Mesendoderm (in vitro differentiated cells): ENCODE measurements at regions not wholly inside any gene's neighbourhood (a gene's known extent, or its start where the extent isn't known, plus 50 kb on each side); places are given as distances from the start of the nearest gene placed in this dataset.

Source experiments
- DNase-seq: peaks from one replicate; pipeline ENCODE4 v3.0.0; 2013
- H2AK5ac ChIP-seq: 2 replicates; pipeline ENCODE4 v1.6.1; 2013; ENCODE audit warnings: low read length, inconsistent platforms
- H2BK120ac ChIP-seq: 2 replicates; pipeline ENCODE4 v1.6.1; 2013; ENCODE audit warnings: low read depth, mild to moderate bottlenecking, low read length, moderate library complexity, mixed read lengths
- H2BK15ac ChIP-seq: replicated peaks from 2 replicates; pipeline ENCODE4 v1.6.1; 2013; ENCODE audit warnings: low read depth, mild to moderate bottlenecking, moderate library complexity
- H2BK5ac ChIP-seq: 2 replicates; pipeline ENCODE4 v1.6.1; 2013; ENCODE audit warnings: low read length, inconsistent platforms
- H3K18ac ChIP-seq: 2 replicates; pipeline ENCODE4 v1.6.1; 2013; ENCODE audit warnings: mild to moderate bottlenecking, low read length, mixed read lengths
- H3K23ac ChIP-seq: one replicate; pipeline ENCODE4 v1.6.1; 2013; ENCODE audit warnings: low read length
- H3K27ac ChIP-seq: 2 replicates; pipeline ENCODE4 v1.5.1; 2013; ENCODE audit warnings: low read depth, mild to moderate bottlenecking, inconsistent platforms, low read length, moderate library complexity
- H3K27me3 ChIP-seq: 2 replicates; pipeline ENCODE4 v1.6.1; 2013; ENCODE audit warnings: low read length, control low read depth, mild to moderate bottlenecking, inconsistent platforms; ENCODE audit not compliant: insufficient read depth, poor library complexity
- H3K36me3 ChIP-seq: 2 replicates; pipeline ENCODE4 v1.6.1; 2013; ENCODE audit warnings: low read length, inconsistent platforms; ENCODE audit not compliant: control insufficient read depth, insufficient read depth
- H3K4ac ChIP-seq: one replicate; pipeline ENCODE4 v1.6.1; 2013; ENCODE audit warnings: low read depth, mild to moderate bottlenecking, low read length, moderate library complexity
- H3K4me1 ChIP-seq: 2 replicates; pipeline ENCODE4 v1.6.1; 2013; ENCODE audit warnings: low read depth, low read length, inconsistent platforms; ENCODE audit not compliant: control insufficient read depth
- H3K4me2 ChIP-seq: 2 replicates; pipeline ENCODE4 v1.6.1; 2013; ENCODE audit warnings: low read length
- H3K4me3 ChIP-seq: 2 replicates; pipeline ENCODE4 v1.5.1; 2013; ENCODE audit warnings: mild to moderate bottlenecking, low read length
- H3K56ac ChIP-seq: one replicate; pipeline ENCODE4 v1.6.1; 2013; ENCODE audit warnings: low read length
- H3K79me1 ChIP-seq: 2 replicates; pipeline ENCODE4 v1.6.1; 2013; ENCODE audit warnings: low read length, inconsistent platforms
- H3K79me2 ChIP-seq: 2 replicates; pipeline ENCODE4 v1.6.1; 2013; ENCODE audit warnings: mild to moderate bottlenecking, low read length; ENCODE audit not compliant: control insufficient read depth, insufficient read depth
- H3K9ac ChIP-seq: 2 replicates; pipeline ENCODE4 v1.6.1; 2013; ENCODE audit warnings: low read length, inconsistent platforms
- H4K5ac ChIP-seq: one replicate; pipeline ENCODE4 v1.6.1; 2013; ENCODE audit warnings: low read length
- H4K8ac ChIP-seq: one replicate; pipeline ENCODE4 v1.6.1; 2013; ENCODE audit warnings: low read depth, mild to moderate bottlenecking, control low read depth, low read length, moderate library complexity
- WGBS: extraction: QIAGEN DNeasy Blood & Tissue Kit; methylation state at CpG from one replicate; pipeline ENCODE4 v1.1.7; 2013; ENCODE audit warnings: low lambda C conversion rate, missing lambda C conversion rate; ENCODE audit not compliant: insufficient coverage; ENCODE audit errors: extremely low coverage; 5-methylcytosine and 5-hydroxymethylcytosine counted together

- H3K4me2 ChIP-seq, result no peak overlapping the region
- DNase-seq, result no peak
- H2BK5ac ChIP-seq, result no peak overlapping the region
- peaks cover 2% of the 10 kb centered on the region for H3K4me1 ChIP-seq
- no peak overlapping the region for H2BK15ac ChIP-seq
- H3K56ac ChIP-seq, result no peak overlapping the region
- H3K23ac ChIP-seq, result no peak overlapping the region
- no peak overlapping the region for H4K5ac ChIP-seq
- no peak overlapping the region for H3K4ac ChIP-seq
- no peak overlapping the region for H3K18ac ChIP-seq
- H4K8ac ChIP-seq, result no peak overlapping the region
- H2BK120ac ChIP-seq, result no peak overlapping the region
- H2AK5ac ChIP-seq, result no peak overlapping the region
- no peaks in the 10 kb centered on the region for H3K79me1 ChIP-seq
- no peaks in the 10 kb centered on the region for H3K27me3 ChIP-seq
- no peak overlapping the region for H3K27ac ChIP-seq
- no peak overlapping the region for H3K9ac ChIP-seq
- H3K79me2 ChIP-seq, result no peaks in the 10 kb centered on the region
- no peaks in the 10 kb centered on the region for H3K36me3 ChIP-seq
- H3K4me3 ChIP-seq, result no peak overlapping the region
- no CpG with 5 or more reads among the region's 7 CpGs for WGBS
Observed at GRCh38 chr3:193827040-193827669, 234.1 kb downstream of the OPA1 start.

DNA sequence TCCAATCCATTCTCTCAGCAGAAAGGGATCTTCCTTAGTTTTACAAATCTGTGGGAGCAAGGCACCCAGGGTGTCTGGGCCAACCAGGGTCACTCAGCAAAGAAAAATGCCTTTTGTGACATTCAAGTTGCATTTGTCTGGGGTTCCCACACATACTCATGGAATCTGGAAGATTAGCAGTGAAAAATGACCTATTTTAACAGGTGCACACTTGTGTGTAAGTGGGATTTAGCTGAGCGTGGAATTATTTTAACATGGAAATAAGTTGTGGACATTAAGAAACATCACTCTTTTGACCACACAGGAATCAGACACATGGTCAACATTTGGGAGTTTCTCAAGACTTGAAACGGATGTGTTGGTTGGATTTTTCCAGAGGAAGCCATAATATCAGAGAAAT lies 234.9 kb downstream of the OPA1 start:
- Histone ChIP-seq H3K27me3 (no peaks in the 10 kb centered on the region), H2AK5ac (no peak overlapping the region), H3K27ac (no peak overlapping the region), H2BK15ac (no peak overlapping the region), H3K4me1 (peaks cover 2% of the 10 kb centered on the region), H2BK120ac (no peak overlapping the region), H3K4ac (no peak overlapping the region), H4K8ac (no peak overlapping the region), H3K18ac (no peak overlapping the region), H3K4me2 (no peak overlapping the region), H4K5ac (no peak overlapping the region), H3K79me2 (no peaks in the 10 kb centered on the region), H3K56ac (no peak overlapping the region), H3K79me1 (no peaks in the 10 kb centered on the region), H3K9ac (no peak overlapping the region), H3K36me3 (no peaks in the 10 kb centered on the region), H2BK5ac (no peak overlapping the region), H3K23ac (no peak overlapping the region), H3K4me3 (no peak overlapping the region)
- DNase-seq, result no peak
- no CpG with 5 or more reads among the region's 2 CpGs for WGBS

GRCh38 chr3:193828477-193828876 lies 235.5 kb downstream of the OPA1 start:
- H3K9ac ChIP-seq, result no peak overlapping the region
- peaks cover 2% of the 10 kb centered on the region for H3K4me1 ChIP-seq
- no peak overlapping the region for H2BK120ac ChIP-seq
- no peaks in the 10 kb centered on the region for H3K79me2 ChIP-seq
- H3K23ac ChIP-seq, result no peak overlapping the region
- no peak overlapping the region for H3K27ac ChIP-seq
- no peaks in the 10 kb centered on the region for H3K27me3 ChIP-seq
- no peak overlapping the region for H3K4me3 ChIP-seq
- no CpG with 5 or more reads among the region's 6 CpGs for WGBS
- H4K8ac ChIP-seq, result no peak overlapping the region
- no peak overlapping the region for H3K4ac ChIP-seq
- DNase-seq, result no peak
- no peak overlapping the region for H2BK15ac ChIP-seq
- H2BK5ac ChIP-seq, result no peak overlapping the region
- H2AK5ac ChIP-seq, result no peak overlapping the region
- H3K36me3 ChIP-seq, result no peaks in the 10 kb centered on the region
- no peak overlapping the region for H3K18ac ChIP-seq
- no peak overlapping the region for H3K56ac ChIP-seq
- H3K79me1 ChIP-seq, result no peaks in the 10 kb centered on the region
- H4K5ac ChIP-seq, result no peak overlapping the region
- no peak overlapping the region for H3K4me2 ChIP-seq

GRCh38 chr3:193829781-193830180 lies 236.8 kb downstream of the OPA1 start:
- H4K5ac ChIP-seq, result no peak overlapping the region
- H3K79me2 ChIP-seq, result no peaks in the 10 kb centered on the region
- peak; percentile 52 for DNase-seq
- H3K9ac ChIP-seq, result no peak overlapping the region
- no peak overlapping the region for H2BK5ac ChIP-seq
- H3K4me1 ChIP-seq, result peaks cover 2% of the 10 kb centered on the region
- no peak overlapping the region for H2AK5ac ChIP-seq
- H3K4ac ChIP-seq, result no peak overlapping the region
- H3K4me2 ChIP-seq, result no peak overlapping the region
- H2BK120ac ChIP-seq, result no peak overlapping the region
- H3K36me3 ChIP-seq, result no peaks in the 10 kb centered on the region
- H2BK15ac ChIP-seq, result no peak overlapping the region
- H3K27me3 ChIP-seq, result no peaks in the 10 kb centered on the region
- no peak overlapping the region for H3K27ac ChIP-seq
- H3K18ac ChIP-seq, result no peak overlapping the region
- H3K23ac ChIP-seq, result no peak overlapping the region
- H3K79me1 ChIP-seq, result no peaks in the 10 kb centered on the region
- H3K56ac ChIP-seq, result no peak overlapping the region
- no peak overlapping the region for H3K4me3 ChIP-seq
- no CpG with 5 or more reads among the region's 5 CpGs for WGBS
- no peak overlapping the region for H4K8ac ChIP-seq

DNA sequence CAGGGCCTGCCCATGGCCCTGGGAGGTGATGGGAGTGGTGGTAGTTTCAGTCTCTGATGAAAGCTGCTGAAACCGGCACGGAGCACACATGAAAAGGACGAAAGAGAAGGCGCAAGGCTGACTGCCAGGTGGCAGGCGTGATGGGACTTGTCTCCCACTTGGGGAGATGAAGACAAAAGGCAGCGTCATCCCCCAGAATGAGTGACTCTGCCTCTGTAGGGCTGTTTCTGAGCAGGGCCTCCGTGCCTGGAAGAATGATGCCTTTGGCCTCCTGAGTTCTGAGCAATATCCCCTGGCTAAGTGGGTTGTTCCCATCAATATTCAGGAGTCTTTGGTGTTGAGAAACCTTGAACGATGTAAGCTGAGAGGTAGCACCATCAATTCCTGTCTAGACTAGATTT lies 237.8 kb downstream of the OPA1 start:
- H3K56ac ChIP-seq, result peak overlapping the region; percentile 5
- no peaks in the 10 kb centered on the region for H3K36me3 ChIP-seq
- no peak for DNase-seq
- no peak overlapping the region for H2BK15ac ChIP-seq
- H3K4ac ChIP-seq, result no peak overlapping the region
- H3K4me3 ChIP-seq, result no peak overlapping the region
- no peaks in the 10 kb centered on the region for H3K79me2 ChIP-seq
- no peaks in the 10 kb centered on the region for H3K79me1 ChIP-seq
- no peak overlapping the region for H3K23ac ChIP-seq
- no peak overlapping the region for H2BK120ac ChIP-seq
- no CpG with 5 or more reads among the region's 8 CpGs for WGBS
- H3K4me2 ChIP-seq, result no peak overlapping the region
- no peaks in the 10 kb centered on the region for H3K27me3 ChIP-seq
- H3K4me1 ChIP-seq, result peaks cover 2% of the 10 kb centered on the region
- H4K5ac ChIP-seq, result no peak overlapping the region
- no peak overlapping the region for H2AK5ac ChIP-seq
- no peak overlapping the region for H2BK5ac ChIP-seq
- H3K27ac ChIP-seq, result no peak overlapping the region
- H3K18ac ChIP-seq, result no peak overlapping the region
- no peak overlapping the region for H3K9ac ChIP-seq
- H4K8ac ChIP-seq, result no peak overlapping the region
